SU-DHL-6 (cell line): ENCODE measurements at regions not wholly inside any gene's neighbourhood (a gene's known extent, or its start where the extent isn't known, plus 50 kb on each side); places are given as distances from the start of the nearest gene placed in this dataset.

ENCODE experiments used
- H2AFZ ChIP-seq: fragments of 200-600 bp; sonication (generic); 2 replicates; pipeline ENCODE4 v1.6.1; 2014; ENCODE audit warnings: low read depth, mild to moderate bottlenecking, moderate library complexity, mixed read lengths, antibody characterized with exemption, low read length; ENCODE audit not compliant: severe bottlenecking
- H3F3A ChIP-seq: fragments of 200-600 bp; shearing (Covaris generic); 2 replicates; pipeline ENCODE4 v1.6.0; 2016; ENCODE audit warnings: antibody characterized with exemption, mild to moderate bottlenecking; ENCODE audit not compliant: insufficient read depth
- H3K27ac ChIP-seq: fragments of 200-600 bp; sonication (generic); 2 replicates; pipeline ENCODE4 v1.5.1; 2016; ENCODE audit warnings: low read depth, mild to moderate bottlenecking, low read length, moderate library complexity, mixed read lengths
- H3K27me3 ChIP-seq: fragments of 200-600 bp; sonication (generic), shearing (Covaris generic); 2 replicates; pipeline ENCODE4 v1.6.0; 2014; ENCODE audit warnings: mild to moderate bottlenecking, low read length
- H3K36me3 ChIP-seq: fragments of 200-600 bp; sonication (generic); 2 replicates; pipeline ENCODE4 v1.6.1; 2014; ENCODE audit warnings: mild to moderate bottlenecking, low read length, mixed read lengths
- H3K4me2 ChIP-seq: fragments of 300-600, 200-600 bp; shearing (Covaris generic), sonication (generic); 2 replicates; pipeline ENCODE4 v1.6.0; 2014; ENCODE audit warnings: low read length, low read depth, mild to moderate bottlenecking; ENCODE audit not compliant: poor library complexity, severe bottlenecking
- H3K4me3 ChIP-seq: fragments of 200-600 bp; sonication (generic); 2 replicates; pipeline ENCODE4 v1.5.1; 2014; ENCODE audit warnings: antibody characterized with exemption, low read length, mild to moderate bottlenecking, mixed read lengths; ENCODE audit not compliant: insufficient read depth, poor library complexity, severe bottlenecking
- H3K79me2 ChIP-seq: fragments of 200-600 bp; sonication (generic); 2 replicates; pipeline ENCODE4 v1.6.1; 2014; ENCODE audit warnings: mild to moderate bottlenecking, low read length, moderate library complexity; ENCODE audit not compliant: insufficient read depth
- H3K9ac ChIP-seq: fragments of 200-600 bp; sonication (generic); 2 replicates; pipeline ENCODE4 v1.7.0; 2014; ENCODE audit warnings: mild to moderate bottlenecking, low read length
- H3K9me2 ChIP-seq: fragments of 200-600 bp; sonication (generic); replicated peaks from 2 replicates; pipeline ENCODE4 v1.6.1; 2014; ENCODE audit warnings: low read length; ENCODE audit not compliant: insufficient read depth
- H3K9me3 ChIP-seq: fragments of 200-600 bp; sonication (generic); 2 replicates; pipeline ENCODE4 v1.6.1; 2014; ENCODE audit warnings: low read length, mixed read lengths; ENCODE audit not compliant: insufficient read depth
- H4K20me1 ChIP-seq: fragments of 200-600 bp; sonication (generic); 2 replicates; pipeline ENCODE4 v1.6.1; 2014; ENCODE audit warnings: low read depth, mild to moderate bottlenecking, antibody characterized with exemption, low read length, moderate library complexity, mixed read lengths
- CTCF ChIP-seq: fragments of 200-600 bp; sonication (generic); IDR thresholded peaks from one replicate; pipeline ENCODE4 v1.5.1; 2017; ENCODE audit warnings: antibody characterized with exemption, mild to moderate bottlenecking, low read length, moderate library complexity; ENCODE audit not compliant: insufficient read depth, poor library complexity, severe bottlenecking
- EZH2phosphoT487 ChIP-seq: fragments of 200-600 bp; sonication (generic), shearing (Covaris generic); conservative IDR thresholded peaks from 2 replicates; pipeline ENCODE4 v1.6.1; 2018; ENCODE audit warnings: mild to moderate bottlenecking, antibody characterized with exemption, low read length, moderate library complexity, mixed read lengths

GRCh38 chr9:118362596-118362995, 658.4 kb downstream of the TLR4 start:
- H3K9ac ChIP-seq, result no peak overlapping the region
- no peak overlapping the region for H3K27ac ChIP-seq
- no peak overlapping the region for H3K4me3 ChIP-seq
- no peak overlapping the region for H2AFZ ChIP-seq
- TF ChIP-seq EZH2phosphoT487 (no peak), CTCF (no peak)
- H3K9me2 ChIP-seq, result no peaks in the 10 kb centered on the region
- H3K9me3 ChIP-seq, result 0 out of 2 replicates have a peak, but pooled peaks cover 4% of the 10 kb centered on the region
- no peaks in the 10 kb centered on the region for H3K27me3 ChIP-seq
- H3K4me2 ChIP-seq, result no peak overlapping the region
- no peaks in the 10 kb centered on the region for H4K20me1 ChIP-seq
- no peaks in the 10 kb centered on the region for H3F3A ChIP-seq
- H3K36me3 ChIP-seq, result no peaks in the 10 kb centered on the region
- H3K79me2 ChIP-seq, result no peaks in the 10 kb centered on the region

- H3K36me3 ChIP-seq, result no peaks in the 10 kb centered on the region
- no peak overlapping the region for H3K4me2 ChIP-seq
- no peak overlapping the region for H2AFZ ChIP-seq
- no peak overlapping the region for H3K4me3 ChIP-seq
- H3K9me3 ChIP-seq, result 0 out of 2 replicates have a peak, but pooled peaks cover 4% of the 10 kb centered on the region
- TF ChIP-seq CTCF, result no peak
- no peak for TF ChIP-seq EZH2phosphoT487
- no peaks in the 10 kb centered on the region for H3K9me2 ChIP-seq
- no peak overlapping the region for H3K27ac ChIP-seq
- no peaks in the 10 kb centered on the region; the same call in 1 of the 2 replicates for H3K27me3 ChIP-seq
- no peak overlapping the region for H3K9ac ChIP-seq
- no peaks in the 10 kb centered on the region for H3K79me2 ChIP-seq
- no peaks in the 10 kb centered on the region for H4K20me1 ChIP-seq
- no peaks in the 10 kb centered on the region for H3F3A ChIP-seq
These were observed 660.3 kb downstream of the TLR4 start for GRCh38 chr9:118364266-118365106.

- H3K79me2 ChIP-seq, result no peaks in the 10 kb centered on the region
- no peak overlapping the region for H3K4me3 ChIP-seq
- no peaks in the 10 kb centered on the region for H3F3A ChIP-seq
- H3K27me3 ChIP-seq, result no peaks in the 10 kb centered on the region; the same call in 1 of the 2 replicates
- 0 out of 2 replicates have a peak, but pooled peaks cover 4% of the 10 kb centered on the region for H3K9me3 ChIP-seq
- no peaks in the 10 kb centered on the region for H3K9me2 ChIP-seq
- H3K36me3 ChIP-seq, result no peaks in the 10 kb centered on the region
- no peak overlapping the region for H3K27ac ChIP-seq
- H4K20me1 ChIP-seq, result no peaks in the 10 kb centered on the region
- no peak overlapping the region for H3K4me2 ChIP-seq
- H2AFZ ChIP-seq, result no peak overlapping the region
- no peak overlapping the region for H3K9ac ChIP-seq
- no peak for TF ChIP-seq CTCF
- TF ChIP-seq EZH2phosphoT487, result no peak
These were observed 662.0 kb downstream of the TLR4 start for GRCh38 chr9:118366228-118366627.
